RWPE2 (cell line): ENCODE measurements at regions not wholly inside any gene's neighbourhood (a gene's known extent, or its start where the extent isn't known, plus 50 kb on each side); places are given as distances from the start of the nearest gene placed in this dataset.

Source experiments
- ATAC-seq: fragments of 200-7000 bp; cut with Tn5 transposase; 3 replicates; pipeline ENCODE4 v1.9.1; 2021; ENCODE audit warnings: low read depth
- DNase-seq: peaks from one replicate; pipeline ENCODE4 v3.0.0-alpha.2; 2020; ENCODE audit warnings: low spot score
- H3K27ac ChIP-seq: fragments of 450-650 bp; 2 replicates; pipeline ENCODE4 v1.5.1; 2017; ENCODE audit warnings: mild to moderate bottlenecking; ENCODE audit not compliant: poor library complexity, severe bottlenecking
- H3K27me3 ChIP-seq: fragments of 250-450 bp; sonication (Bioruptor Pico); 2 replicates; pipeline ENCODE4 v1.5.1; 2021; ENCODE audit warnings: mild to moderate bottlenecking, moderate library complexity; ENCODE audit not compliant: insufficient read depth, poor library complexity, severe bottlenecking
- H3K36me3 ChIP-seq: fragments of 250-450 bp; sonication (Bioruptor Pico); 2 replicates; pipeline ENCODE4 v1.5.1; 2020; ENCODE audit warnings: low read depth, mild to moderate bottlenecking, moderate library complexity
- H3K4me1 ChIP-seq: fragments of 250-450 bp; sonication (Bioruptor Pico); 2 replicates; pipeline ENCODE4 v1.5.1; 2021; ENCODE audit warnings: mild to moderate bottlenecking, moderate library complexity; ENCODE audit not compliant: insufficient read depth, poor library complexity, severe bottlenecking
- H3K4me3 ChIP-seq: fragments of 250-450 bp; sonication (Bioruptor Pico); 2 replicates; pipeline ENCODE4 v1.5.1; 2021; ENCODE audit warnings: mild to moderate bottlenecking, moderate library complexity; ENCODE audit not compliant: severe bottlenecking
- H3K9me3 ChIP-seq: fragments of 250-450 bp; sonication (Bioruptor Pico); 2 replicates; pipeline ENCODE4 v1.5.1; 2021; ENCODE audit warnings: mild to moderate bottlenecking, moderate library complexity; ENCODE audit not compliant: severe bottlenecking
- TF ChIP-seq, protein P1 (sequence below): fragments of 450-650 bp; IDR thresholded peaks from one replicate; pipeline ENCODE4 v1.5.1; 2017; ENCODE audit warnings: mild to moderate bottlenecking, moderate library complexity; ENCODE audit not compliant: poor library complexity, severe bottlenecking

DNA sequence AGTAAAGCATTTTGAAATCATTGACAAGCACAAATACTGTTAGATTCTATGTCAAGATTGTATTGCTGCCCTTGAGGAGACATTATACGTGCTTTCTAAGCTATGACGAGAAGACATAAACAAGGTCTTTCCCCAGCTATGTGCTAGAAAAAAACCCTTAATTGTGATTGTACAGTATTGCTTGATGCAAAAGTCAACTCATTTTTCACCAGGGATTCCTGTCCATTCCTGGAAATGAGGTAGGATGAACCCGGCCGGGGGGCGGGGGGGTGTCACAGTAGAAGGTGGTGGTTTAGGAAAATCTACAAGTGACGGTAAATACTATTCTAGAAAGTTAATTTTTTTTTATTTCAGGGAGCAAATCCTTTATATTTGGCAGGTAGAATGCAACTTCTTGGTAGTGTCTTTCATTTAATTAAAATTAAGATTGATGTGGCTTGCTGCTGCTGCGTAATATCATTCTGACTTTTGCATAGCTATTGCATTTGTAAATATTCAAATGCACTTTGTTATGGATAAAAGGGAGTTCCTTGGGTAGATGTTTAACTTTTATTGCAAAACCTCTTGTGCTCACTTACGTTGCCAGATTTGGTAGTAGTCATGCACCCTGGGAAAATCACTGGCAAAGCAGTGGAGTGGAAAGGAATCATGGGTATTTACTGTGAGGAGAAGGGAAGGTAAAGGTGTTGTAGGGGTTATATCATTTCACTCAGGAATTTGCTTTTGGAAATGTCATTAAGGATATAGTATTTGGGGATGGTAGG, 164.4 kb upstream of the PRPS1L1 start:
- Histone ChIP-seq H3K4me1 (no peaks in the 10 kb centered on the region), H3K36me3 (no peaks in the 10 kb centered on the region), H3K27ac (no peak overlapping the region), H3K9me3 (no peaks in the 10 kb centered on the region), H3K4me3 (no peak overlapping the region), H3K27me3 (no peaks in the 10 kb centered on the region)
- TF ChIP-seq, protein P1, sequence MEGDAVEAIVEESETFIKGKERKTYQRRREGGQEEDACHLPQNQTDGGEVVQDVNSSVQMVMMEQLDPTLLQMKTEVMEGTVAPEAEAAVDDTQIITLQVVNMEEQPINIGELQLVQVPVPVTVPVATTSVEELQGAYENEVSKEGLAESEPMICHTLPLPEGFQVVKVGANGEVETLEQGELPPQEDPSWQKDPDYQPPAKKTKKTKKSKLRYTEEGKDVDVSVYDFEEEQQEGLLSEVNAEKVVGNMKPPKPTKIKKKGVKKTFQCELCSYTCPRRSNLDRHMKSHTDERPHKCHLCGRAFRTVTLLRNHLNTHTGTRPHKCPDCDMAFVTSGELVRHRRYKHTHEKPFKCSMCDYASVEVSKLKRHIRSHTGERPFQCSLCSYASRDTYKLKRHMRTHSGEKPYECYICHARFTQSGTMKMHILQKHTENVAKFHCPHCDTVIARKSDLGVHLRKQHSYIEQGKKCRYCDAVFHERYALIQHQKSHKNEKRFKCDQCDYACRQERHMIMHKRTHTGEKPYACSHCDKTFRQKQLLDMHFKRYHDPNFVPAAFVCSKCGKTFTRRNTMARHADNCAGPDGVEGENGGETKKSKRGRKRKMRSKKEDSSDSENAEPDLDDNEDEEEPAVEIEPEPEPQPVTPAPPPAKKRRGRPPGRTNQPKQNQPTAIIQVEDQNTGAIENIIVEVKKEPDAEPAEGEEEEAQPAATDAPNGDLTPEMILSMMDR: no peak
- ATAC-seq (no peak), DNase-seq (no peak)

DNA sequence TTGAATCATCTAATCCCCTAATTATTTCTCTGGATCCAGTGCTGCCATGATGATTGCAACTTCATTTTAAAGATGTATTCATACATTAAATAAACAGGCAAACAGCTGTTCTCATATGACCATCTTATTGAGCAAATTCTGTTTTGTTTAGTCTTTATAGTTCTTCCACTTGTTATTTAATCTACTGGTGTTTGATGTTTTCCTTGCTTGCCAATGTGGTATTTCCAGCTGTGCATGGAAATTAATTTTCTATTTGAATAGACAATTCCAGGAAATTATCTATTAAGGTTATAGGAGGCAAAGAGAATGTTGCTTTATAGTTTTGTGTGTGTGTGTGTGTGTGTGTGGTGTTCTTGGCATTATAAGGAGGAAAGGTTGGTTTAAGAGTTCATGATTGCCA, 167.0 kb upstream of the PRPS1L1 start:
- ATAC-seq: no peak
- no peaks in the 10 kb centered on the region for H3K36me3 ChIP-seq
- TF ChIP-seq, protein P1: no peak
- no peak for DNase-seq
- H3K9me3 ChIP-seq: no peaks in the 10 kb centered on the region
- no peak overlapping the region for H3K27ac ChIP-seq
- H3K4me3 ChIP-seq: no peak overlapping the region
- no peaks in the 10 kb centered on the region for H3K27me3 ChIP-seq
- no peaks in the 10 kb centered on the region for H3K4me1 ChIP-seq

DNA sequence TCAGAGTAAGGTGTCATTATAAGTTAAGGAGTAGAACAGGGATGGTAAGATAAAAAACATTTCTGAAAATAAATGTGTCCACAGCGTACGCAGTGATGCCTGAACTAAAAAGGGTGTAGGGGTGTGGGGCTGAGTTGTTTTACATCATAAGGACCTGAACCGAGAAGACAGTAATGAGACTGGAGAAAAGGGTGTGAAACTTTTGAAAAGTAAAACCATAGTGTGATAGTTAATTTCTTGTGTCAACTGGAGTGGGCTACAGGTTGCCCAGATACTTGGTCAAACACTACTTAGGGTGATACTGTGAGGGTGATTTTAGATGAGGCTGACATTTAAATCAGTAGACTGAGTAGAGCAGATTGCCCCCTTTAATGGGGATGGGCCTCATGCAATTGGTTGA, 169.0 kb upstream of the PRPS1L1 start:
- Histone ChIP-seq H3K27ac (no peak overlapping the region), H3K36me3 (no peaks in the 10 kb centered on the region), H3K4me1 (no peaks in the 10 kb centered on the region), H3K4me3 (no peak overlapping the region), H3K9me3 (no peaks in the 10 kb centered on the region), H3K27me3 (no peaks in the 10 kb centered on the region)
- no peak for DNase-seq
- TF ChIP-seq, protein P1: no peak
- ATAC-seq: no peak

DNA sequence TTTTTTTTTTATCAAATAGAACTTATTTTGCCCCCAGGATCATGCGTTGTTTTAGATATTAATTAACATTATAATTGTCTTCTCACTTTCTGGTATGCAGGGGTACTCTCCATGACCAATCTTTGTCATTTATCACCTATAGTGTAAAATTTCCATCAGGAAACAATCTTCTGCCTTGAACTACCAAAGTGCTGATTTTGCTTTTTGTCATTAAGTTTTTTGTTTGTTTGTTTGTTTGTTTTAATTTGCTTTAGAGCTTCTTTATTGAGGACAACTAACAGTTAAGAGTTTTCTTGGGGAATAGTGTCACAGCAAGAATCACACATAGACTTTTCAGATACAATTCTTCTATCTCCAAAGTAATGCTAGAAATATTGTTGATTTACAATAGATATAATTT, 171.2 kb upstream of the PRPS1L1 start:
- ATAC-seq: no peak
- H3K27ac ChIP-seq: no peak overlapping the region
- no peak for DNase-seq
- no peak overlapping the region for H3K4me3 ChIP-seq
- no peaks in the 10 kb centered on the region for H3K27me3 ChIP-seq
- H3K4me1 ChIP-seq: no peaks in the 10 kb centered on the region
- H3K36me3 ChIP-seq: no peaks in the 10 kb centered on the region
- no peaks in the 10 kb centered on the region for H3K9me3 ChIP-seq
- TF ChIP-seq, protein P1: no peak

DNA sequence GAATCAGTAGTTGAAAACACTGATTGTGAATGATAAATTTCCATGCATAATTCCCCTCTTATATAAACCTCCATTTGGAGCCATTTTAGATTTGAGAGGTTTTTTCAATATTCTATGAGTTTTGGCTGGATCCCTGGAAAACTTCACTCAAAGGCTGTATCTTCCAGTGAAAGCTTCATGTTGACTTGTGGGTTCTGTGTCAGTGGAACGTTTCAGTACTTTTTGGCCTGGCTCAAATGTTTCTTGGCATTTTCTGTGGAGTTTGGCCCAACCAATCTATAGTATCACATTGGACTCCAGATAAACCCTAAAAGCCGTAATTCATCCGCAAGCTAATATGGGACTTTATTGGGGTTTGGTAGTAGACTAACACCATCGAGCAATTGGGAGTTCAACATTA, 172.6 kb upstream of the PRPS1L1 start:
- Histone ChIP-seq H3K4me1 (no peaks in the 10 kb centered on the region), H3K27me3 (no peaks in the 10 kb centered on the region), H3K27ac (no peak overlapping the region), H3K36me3 (no peaks in the 10 kb centered on the region), H3K4me3 (no peak overlapping the region), H3K9me3 (no peaks in the 10 kb centered on the region)
- ATAC-seq (no peak), DNase-seq (no peak)
- TF ChIP-seq, protein P1: no peak
